Karpas-422 (cell line): ENCODE measurements at regions not wholly inside any gene's neighbourhood (a gene's known extent, or its start where the extent isn't known, plus 50 kb on each side); places are given as distances from the start of the nearest gene placed in this dataset.
"Not testable (repeated sequence)": the region's sequence is repeated elsewhere in the genome, so short reads cannot be mapped to it uniquely, and the experiment has no call there.

Source experiments
- DNase-seq: peaks from one replicate; pipeline ENCODE4 v3.0.0-alpha.2; 2015
- H2AFZ ChIP-seq: fragments of 200-600 bp; sonication (generic); 2 replicates; pipeline ENCODE4 v1.6.1; 2014; ENCODE audit warnings: antibody characterized with exemption, low read length, mixed read lengths
- H3K27ac ChIP-seq: fragments of 200-600 bp; sonication (generic); 2 replicates; pipeline ENCODE4 v1.5.1; 2014; ENCODE audit warnings: mild to moderate bottlenecking, low read length, moderate library complexity
- H3K27me3 ChIP-seq: fragments of 200-600 bp; sonication (generic); 2 replicates; pipeline ENCODE4 v1.6.1; 2014; ENCODE audit warnings: low read length, mixed read lengths
- H3K36me3 ChIP-seq: fragments of 200-600 bp; sonication (generic); 2 replicates; pipeline ENCODE4 v1.6.1; 2014; ENCODE audit warnings: low read length, mixed read lengths; ENCODE audit not compliant: insufficient read depth
- H3K4me1 ChIP-seq: fragments of 200-600 bp; sonication (generic); 2 replicates; pipeline ENCODE4 v1.6.1; 2014; ENCODE audit warnings: mild to moderate bottlenecking, low read length, mixed read lengths
- H3K4me2 ChIP-seq: fragments of 200-600 bp; sonication (generic); 2 replicates; pipeline ENCODE4 v1.6.1; 2014; ENCODE audit warnings: low read length, low read depth, mild to moderate bottlenecking; ENCODE audit not compliant: poor library complexity, severe bottlenecking
- H3K4me3 ChIP-seq: fragments of 200-600 bp; sonication (generic); 2 replicates; pipeline ENCODE4 v1.5.1; 2014; ENCODE audit warnings: mild to moderate bottlenecking, antibody characterized with exemption, low read length, mixed read lengths
- H3K79me2 ChIP-seq: fragments of 200-600 bp; sonication (generic); 2 replicates; pipeline ENCODE4 v1.6.1; 2014; ENCODE audit warnings: mild to moderate bottlenecking, low read length, mixed read lengths
- H3K9ac ChIP-seq: fragments of 200-600 bp; sonication (generic); 2 replicates; pipeline ENCODE4 v1.6.0; 2014; ENCODE audit warnings: low read length
- H3K9me2 ChIP-seq: fragments of 200-600 bp; sonication (generic), shearing (Covaris generic); replicated peaks from 2 replicates; pipeline ENCODE4 v1.6.0; 2014; ENCODE audit warnings: mild to moderate bottlenecking, low read length, moderate library complexity; ENCODE audit not compliant: insufficient read depth
- H3K9me3 ChIP-seq: fragments of 300-700, 200-600 bp; sonication (generic); 2 replicates; pipeline ENCODE4 v1.6.1; 2014; ENCODE audit warnings: low read length, mixed read lengths
- H4K20me1 ChIP-seq: fragments of 200-600 bp; sonication (generic); 2 replicates; pipeline ENCODE4 v1.6.1; 2014; ENCODE audit warnings: mild to moderate bottlenecking, antibody characterized with exemption, low read length, low read depth; ENCODE audit not compliant: insufficient read depth

DNA sequence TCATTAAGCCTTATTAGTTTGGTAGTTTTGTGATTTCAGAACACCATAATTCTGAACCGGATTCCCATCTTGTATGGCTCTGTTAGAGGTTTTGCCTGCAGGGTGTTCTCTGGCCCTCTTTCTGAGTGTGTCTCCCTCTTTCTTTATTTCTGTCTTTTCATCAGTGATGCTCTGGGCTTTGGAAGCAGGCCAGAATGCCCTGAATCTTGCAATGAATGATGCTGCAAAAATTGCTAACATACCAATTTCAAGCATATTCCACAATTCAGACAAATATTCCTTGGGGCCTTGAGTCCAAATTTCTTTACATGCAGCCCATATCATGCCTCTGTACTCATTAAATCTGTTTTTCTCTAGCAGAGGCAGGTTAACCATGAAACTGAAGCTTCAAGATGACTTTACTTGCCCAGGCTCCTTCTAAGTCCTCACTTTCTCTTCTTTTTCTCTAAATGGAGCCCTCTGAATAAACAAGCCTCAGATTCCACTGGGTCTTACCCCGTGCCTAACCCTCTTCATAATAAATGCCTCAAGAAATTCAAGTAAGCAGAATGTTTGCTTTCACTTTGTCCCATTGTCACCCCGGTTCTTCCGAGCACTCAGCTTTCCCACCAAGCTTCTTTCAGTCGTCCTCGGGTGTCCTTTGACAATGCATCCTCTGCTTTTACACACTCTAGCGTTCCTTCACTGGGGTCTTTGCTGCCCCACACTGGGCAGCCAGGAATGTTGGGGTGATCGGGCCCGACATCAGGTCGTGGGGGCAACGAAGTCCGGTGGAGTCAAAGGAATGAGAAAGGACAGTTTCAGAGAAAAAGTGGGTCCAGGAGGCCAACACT lies 78.8 kb upstream of the SLC38A4 start:
- Histone ChIP-seq H3K9me3 (no peaks in the 10 kb centered on the region), H3K79me2 (no peaks in the 10 kb centered on the region), H4K20me1 (no peaks in the 10 kb centered on the region), H3K27ac (no peak overlapping the region), H3K4me1 (no peaks in the 10 kb centered on the region), H3K9ac (no peak overlapping the region), H3K4me3 (no peak overlapping the region), H3K4me2 (no peak overlapping the region), H3K9me2 (no peaks in the 10 kb centered on the region), H2AFZ (no peak overlapping the region), H3K27me3 (no peaks in the 10 kb centered on the region), H3K36me3 (no peaks in the 10 kb centered on the region)
- no peak for DNase-seq

DNA sequence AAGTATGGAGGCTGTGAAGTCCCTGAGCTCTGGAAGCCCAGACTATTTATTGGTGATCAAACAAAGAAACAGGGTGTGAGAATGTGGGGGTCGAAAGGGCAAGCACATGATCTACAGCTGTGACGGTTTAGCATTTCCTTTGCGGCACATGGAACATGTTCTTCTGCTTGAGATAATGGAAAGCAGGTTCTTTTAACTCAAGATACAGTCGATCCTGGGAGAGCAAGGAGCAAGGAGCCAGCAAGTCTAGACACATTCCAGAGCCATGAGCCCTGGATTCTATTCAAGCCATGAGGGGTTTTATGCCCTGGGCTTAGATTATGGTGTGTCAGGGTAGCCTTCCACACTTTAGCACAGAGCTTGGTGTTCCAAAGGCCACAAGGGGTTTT lies 79.4 kb upstream of the SLC38A4 start:
- DNase-seq, H3K27ac ChIP-seq, H3K4me1 ChIP-seq, H4K20me1 ChIP-seq, H3K9me3 ChIP-seq, H3K9ac ChIP-seq, H3K4me2 ChIP-seq, H3K9me2 ChIP-seq, H2AFZ ChIP-seq, H3K36me3 ChIP-seq, H3K79me2 ChIP-seq, H3K4me3 ChIP-seq, H3K27me3 ChIP-seq: not testable (repeated sequence)

DNA sequence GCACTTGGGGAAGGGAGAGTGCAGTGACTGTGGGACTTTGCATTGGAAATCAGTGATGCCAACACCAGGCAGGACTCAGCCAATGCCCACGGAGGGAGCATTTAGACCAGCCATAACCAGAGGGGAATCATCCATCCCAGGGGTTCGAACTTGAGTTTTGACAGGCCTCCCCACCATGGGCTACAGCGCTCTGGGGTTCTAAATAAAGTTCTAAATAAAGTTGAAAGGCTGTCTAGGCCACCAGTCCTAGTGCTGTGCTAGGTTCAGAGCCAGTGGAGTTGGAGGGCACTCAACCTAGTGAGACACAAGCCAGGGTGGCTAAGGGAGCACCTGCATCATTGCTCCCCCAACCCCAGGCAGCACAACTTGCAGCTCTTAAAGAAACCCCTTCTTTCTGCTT lies 82.0 kb upstream of the SLC38A4 start:
- no peaks in the 10 kb centered on the region for H3K4me1 ChIP-seq
- H3K36me3 ChIP-seq, result no peaks in the 10 kb centered on the region
- no peaks in the 10 kb centered on the region for H3K9me3 ChIP-seq

DNA sequence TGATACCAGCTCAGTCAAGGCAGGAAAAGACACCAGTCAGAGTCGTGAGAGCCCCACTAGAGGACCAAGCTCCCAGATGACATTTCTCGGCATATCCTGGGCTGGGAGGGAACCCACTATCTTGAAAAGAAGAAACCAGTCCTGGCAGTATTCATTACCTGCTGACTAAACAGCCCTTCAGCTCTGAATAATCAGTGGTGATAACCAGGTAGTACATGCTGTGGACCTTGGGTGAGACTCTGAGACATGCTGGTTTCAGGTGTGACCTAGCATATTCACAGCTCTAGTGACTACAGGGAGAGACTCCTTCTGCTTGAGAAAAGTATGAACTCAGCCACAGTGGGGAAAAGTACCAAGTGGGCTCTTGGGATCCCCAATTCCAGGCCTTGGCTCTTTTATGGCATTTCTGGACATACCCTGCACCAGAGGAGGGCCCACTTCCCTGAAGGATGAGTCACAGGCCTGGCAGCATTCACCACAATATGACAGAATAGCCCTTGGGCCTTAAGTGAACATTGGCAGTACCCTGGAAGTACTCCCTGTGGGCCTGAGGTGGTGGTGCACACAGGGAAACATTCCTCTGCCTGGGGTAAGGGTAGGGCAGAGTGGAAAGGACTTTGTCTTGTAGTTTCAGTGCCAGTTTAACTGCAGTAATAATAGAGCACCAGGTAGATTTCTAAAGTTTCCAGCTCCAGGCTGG lies 82.6 kb upstream of the SLC38A4 start:
- no peak overlapping the region for H3K27ac ChIP-seq
- no peaks in the 10 kb centered on the region for H4K20me1 ChIP-seq
- no peak overlapping the region for H3K4me3 ChIP-seq
- DNase-seq, result no peak
- no peaks in the 10 kb centered on the region for H3K9me3 ChIP-seq
- no peak overlapping the region for H3K4me2 ChIP-seq
- no peak overlapping the region for H2AFZ ChIP-seq
- no peaks in the 10 kb centered on the region for H3K27me3 ChIP-seq
- H3K79me2 ChIP-seq, result no peaks in the 10 kb centered on the region
- no peak overlapping the region for H3K9ac ChIP-seq
- no peaks in the 10 kb centered on the region for H3K36me3 ChIP-seq
- no peaks in the 10 kb centered on the region for H3K9me2 ChIP-seq
- H3K4me1 ChIP-seq, result no peaks in the 10 kb centered on the region

More for the DNA sequence above, 82.0 kb upstream of the SLC38A4 start:
- H3K4me2 ChIP-seq, result no peak overlapping the region
- no peaks in the 10 kb centered on the region for H3K27me3 ChIP-seq
- H3K9me2 ChIP-seq, result no peaks in the 10 kb centered on the region
- no peaks in the 10 kb centered on the region for H3K79me2 ChIP-seq
- H3K4me3 ChIP-seq, result no peak overlapping the region
- H3K27ac ChIP-seq, result no peak overlapping the region
- H3K9ac ChIP-seq, result no peak overlapping the region
- no peak overlapping the region for H2AFZ ChIP-seq
- no peak for DNase-seq
- H4K20me1 ChIP-seq, result no peaks in the 10 kb centered on the region

DNA sequence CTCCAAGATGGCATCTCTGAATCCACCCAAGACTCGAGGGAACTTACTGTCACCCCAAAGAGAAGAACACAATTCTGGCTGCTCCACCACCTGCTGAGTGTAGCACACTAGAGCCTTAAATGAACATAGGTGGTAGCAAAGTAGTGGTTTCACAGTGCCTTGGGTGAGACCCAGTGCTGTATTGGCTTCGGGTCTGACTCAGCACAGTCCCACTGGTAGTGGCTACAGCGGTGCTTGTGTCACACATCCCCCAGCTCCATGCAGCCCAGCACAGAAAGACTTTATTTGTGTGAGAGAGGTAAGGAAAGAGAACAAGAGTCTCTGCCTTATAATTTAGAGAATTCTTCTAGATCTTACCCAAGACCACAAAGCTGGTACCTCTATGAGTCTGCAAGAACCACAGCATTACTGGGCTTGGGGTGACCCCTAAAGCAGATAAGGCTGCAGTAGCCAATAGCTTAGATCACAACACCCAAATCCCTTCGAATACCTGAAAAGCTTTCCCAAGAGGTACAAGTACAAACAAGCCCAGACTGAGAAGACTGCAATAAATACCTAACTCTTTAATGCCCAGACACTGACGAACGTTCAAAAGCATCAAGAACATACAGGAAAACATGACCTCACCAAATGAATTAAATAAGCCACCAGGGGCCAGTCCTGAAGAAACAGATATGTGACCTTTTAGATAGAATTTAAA lies 83.3 kb upstream of the SLC38A4 start:
- H3K27ac ChIP-seq, result no peak overlapping the region
- no peaks in the 10 kb centered on the region for H3K27me3 ChIP-seq
- no peaks in the 10 kb centered on the region for H3K9me2 ChIP-seq
- DNase-seq, result no peak
- H3K9ac ChIP-seq, result no peak overlapping the region
- H3K9me3 ChIP-seq, result no peaks in the 10 kb centered on the region
- H3K36me3 ChIP-seq, result no peaks in the 10 kb centered on the region
- no peak overlapping the region for H2AFZ ChIP-seq
- no peaks in the 10 kb centered on the region for H3K79me2 ChIP-seq
- no peak overlapping the region for H3K4me2 ChIP-seq
- H4K20me1 ChIP-seq, result no peaks in the 10 kb centered on the region
- H3K4me3 ChIP-seq, result no peak overlapping the region
- no peaks in the 10 kb centered on the region for H3K4me1 ChIP-seq

DNA sequence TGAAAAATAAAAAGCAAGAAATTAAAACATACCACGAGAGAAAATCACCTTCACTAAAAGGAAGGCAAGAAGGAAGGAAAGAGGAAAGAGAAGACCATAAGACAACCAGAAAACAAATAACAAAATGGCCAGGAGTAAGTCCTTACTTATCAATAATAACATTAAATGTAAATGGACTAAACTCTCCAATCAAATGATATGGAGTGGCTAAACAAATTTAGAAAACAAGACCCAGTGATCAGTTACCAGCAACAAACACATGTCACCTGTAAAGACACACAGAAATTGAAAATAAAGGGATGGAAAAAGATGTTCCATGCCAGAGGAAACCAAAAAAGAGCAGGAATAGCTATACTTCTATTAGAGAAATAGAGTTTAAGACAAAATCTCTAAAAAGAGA lies 85.0 kb upstream of the SLC38A4 start:
- Histone ChIP-seq H2AFZ (no peak overlapping the region), H4K20me1 (no peaks in the 10 kb centered on the region), H3K9ac (no peak overlapping the region), H3K4me3 (no peak overlapping the region), H3K4me1 (no peaks in the 10 kb centered on the region), H3K79me2 (no peaks in the 10 kb centered on the region), H3K27ac (no peak overlapping the region), H3K9me3 (no peaks in the 10 kb centered on the region), H3K27me3 (no peaks in the 10 kb centered on the region), H3K4me2 (no peak overlapping the region), H3K36me3 (no peaks in the 10 kb centered on the region), H3K9me2 (no peaks in the 10 kb centered on the region)
- no peak for DNase-seq

DNA sequence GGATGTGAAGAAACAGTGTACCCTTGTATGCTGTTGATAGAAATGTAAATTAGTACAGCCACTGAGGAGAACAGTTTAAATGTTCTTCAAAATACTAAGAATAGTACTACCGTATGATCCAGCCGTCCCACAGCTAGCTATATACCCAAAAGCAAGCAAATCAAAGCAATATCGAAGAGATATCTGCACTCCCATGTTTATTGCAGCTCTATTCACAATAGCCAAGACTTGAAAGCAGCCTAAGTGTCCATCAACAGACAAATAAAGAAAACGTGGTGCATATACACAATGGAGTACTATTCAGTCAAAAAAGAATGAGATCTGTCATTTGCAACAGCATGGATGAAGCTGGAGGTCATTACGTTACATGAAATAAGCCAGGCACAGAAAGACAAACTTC lies 88.5 kb upstream of the SLC38A4 start:
- H4K20me1 ChIP-seq, result no peaks in the 10 kb centered on the region
- no peaks in the 10 kb centered on the region for H3K4me1 ChIP-seq
- no peaks in the 10 kb centered on the region for H3K9me2 ChIP-seq
- no peak for DNase-seq
- no peak overlapping the region for H3K4me3 ChIP-seq
- H3K4me2 ChIP-seq, result no peak overlapping the region
- no peaks in the 10 kb centered on the region for H3K79me2 ChIP-seq
- no peaks in the 10 kb centered on the region for H3K9me3 ChIP-seq
- H3K27ac ChIP-seq, result no peak overlapping the region
- H3K9ac ChIP-seq, result no peak overlapping the region
- no peak overlapping the region for H2AFZ ChIP-seq
- no peaks in the 10 kb centered on the region for H3K36me3 ChIP-seq
- H3K27me3 ChIP-seq, result no peaks in the 10 kb centered on the region

DNA sequence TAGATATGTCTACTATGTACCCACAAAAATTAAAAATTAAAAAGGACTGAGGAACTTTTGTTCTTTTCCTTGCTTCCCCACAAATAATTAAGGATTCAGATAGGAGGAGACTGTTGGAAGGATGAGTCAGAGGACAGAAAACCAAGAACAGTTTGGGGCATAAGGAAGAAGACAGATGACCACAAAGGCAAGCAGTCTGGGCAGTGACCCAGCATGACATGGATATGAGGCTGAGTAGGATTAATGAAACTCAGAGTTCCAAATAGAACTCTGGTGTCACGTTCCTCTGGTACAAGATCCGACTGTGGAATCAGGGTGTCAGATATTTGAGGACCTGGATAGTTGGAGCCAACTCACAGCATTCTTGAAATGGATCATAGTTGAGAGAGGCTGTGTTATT lies 89.3 kb upstream of the SLC38A4 start:
- H2AFZ ChIP-seq, result no peak overlapping the region
- H3K4me2 ChIP-seq, result no peak overlapping the region
- H3K36me3 ChIP-seq, result no peaks in the 10 kb centered on the region
- DNase-seq, result no peak
- no peaks in the 10 kb centered on the region for H3K9me2 ChIP-seq
- H3K4me1 ChIP-seq, result peaks cover 2% of the 10 kb centered on the region
- no peak overlapping the region for H3K4me3 ChIP-seq
- no peaks in the 10 kb centered on the region for H3K79me2 ChIP-seq
- H4K20me1 ChIP-seq, result no peaks in the 10 kb centered on the region
- H3K9me3 ChIP-seq, result no peaks in the 10 kb centered on the region
- no peaks in the 10 kb centered on the region for H3K27me3 ChIP-seq
- no peak overlapping the region for H3K27ac ChIP-seq
- no peak overlapping the region for H3K9ac ChIP-seq
